Neutrophil (primary cell): ENCODE measurements at regions not wholly inside any gene's neighbourhood (a gene's known extent, or its start where the extent isn't known, plus 50 kb on each side); places are given as distances from the start of the nearest gene placed in this dataset.

ENCODE experiments used
- H3K27ac ChIP-seq: fragments of 200-600 bp; sonication (generic); 2 replicates; pipeline ENCODE4 v1.5.1; 2016; ENCODE audit warnings: mild to moderate bottlenecking, moderate library complexity
- H3K27me3 ChIP-seq: fragments of 200-600 bp; sonication (generic); 2 replicates; pipeline ENCODE4 v1.6.0; 2016; ENCODE audit warnings: mild to moderate bottlenecking
- H3K36me3 ChIP-seq: fragments of 200-600 bp; sonication (generic); 2 replicates; pipeline ENCODE4 v1.5.1; 2017
- H3K4me1 ChIP-seq, 2 experiments: fragments of 200-600 bp in 1 of 2; sonication (generic) in 1 of 2; 1 replicate in 1 of 2; 2 replicates in 1 of 2; pipeline versions ENCODE4 v1.5.1 to v1.6.1; 2013 to 2016; ENCODE audit warnings: low read depth in 1 of 2, low read length in 1 of 2, mild to moderate bottlenecking in 1 of 2, moderate library complexity in 1 of 2; ENCODE audit not compliant: control insufficient read depth in 1 of 2, insufficient read depth in 1 of 2
- H3K4me3 ChIP-seq, 2 experiments: fragments of 200-600 bp in 1 of 2; sonication (generic) in 1 of 2; 1 replicate in 1 of 2; 2 replicates in 1 of 2; pipeline ENCODE4 v1.5.1; 2013 to 2016; ENCODE audit warnings: low read depth in 1 of 2, low read length in 1 of 2, mild to moderate bottlenecking in 1 of 2, moderate library complexity in 1 of 2
- H3K9me3 ChIP-seq: fragments of 200-600 bp; sonication (generic); 2 replicates; pipeline ENCODE4 v1.5.1; 2016
- TF ChIP-seq, protein P1 (sequence below): fragments of 200-600 bp; sonication (generic); IDR thresholded peaks from 2 replicates; pipeline ENCODE4 v1.5.1; 2016; ENCODE audit warnings: antibody characterized with exemption

DNA sequence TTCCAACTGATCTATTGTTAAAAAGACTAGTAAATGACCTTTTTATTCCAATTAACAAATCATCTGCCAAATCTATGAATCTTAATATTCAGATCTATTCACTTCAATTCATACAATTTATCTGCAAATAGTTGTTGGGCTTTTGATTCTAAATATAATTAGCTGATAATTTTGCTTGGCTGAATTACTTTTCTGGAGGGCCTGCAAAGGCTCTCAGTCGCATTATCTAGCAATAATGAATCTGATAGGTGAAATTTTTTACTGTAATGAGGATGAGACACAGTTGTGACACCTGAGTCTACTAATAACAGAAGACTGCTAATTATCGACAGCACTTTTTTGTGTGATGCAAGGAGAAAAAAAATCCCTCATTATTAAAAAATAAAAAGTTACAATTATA is 565.1 kb downstream of the ZEB2 start:
- no peak overlapping the region for H3K27ac ChIP-seq
- no peak overlapping the region for H3K4me3 ChIP-seq
- no peaks in the 10 kb centered on the region for H3K9me3 ChIP-seq
- no peaks in the 10 kb centered on the region for H3K27me3 ChIP-seq
- TF ChIP-seq, protein P1, sequence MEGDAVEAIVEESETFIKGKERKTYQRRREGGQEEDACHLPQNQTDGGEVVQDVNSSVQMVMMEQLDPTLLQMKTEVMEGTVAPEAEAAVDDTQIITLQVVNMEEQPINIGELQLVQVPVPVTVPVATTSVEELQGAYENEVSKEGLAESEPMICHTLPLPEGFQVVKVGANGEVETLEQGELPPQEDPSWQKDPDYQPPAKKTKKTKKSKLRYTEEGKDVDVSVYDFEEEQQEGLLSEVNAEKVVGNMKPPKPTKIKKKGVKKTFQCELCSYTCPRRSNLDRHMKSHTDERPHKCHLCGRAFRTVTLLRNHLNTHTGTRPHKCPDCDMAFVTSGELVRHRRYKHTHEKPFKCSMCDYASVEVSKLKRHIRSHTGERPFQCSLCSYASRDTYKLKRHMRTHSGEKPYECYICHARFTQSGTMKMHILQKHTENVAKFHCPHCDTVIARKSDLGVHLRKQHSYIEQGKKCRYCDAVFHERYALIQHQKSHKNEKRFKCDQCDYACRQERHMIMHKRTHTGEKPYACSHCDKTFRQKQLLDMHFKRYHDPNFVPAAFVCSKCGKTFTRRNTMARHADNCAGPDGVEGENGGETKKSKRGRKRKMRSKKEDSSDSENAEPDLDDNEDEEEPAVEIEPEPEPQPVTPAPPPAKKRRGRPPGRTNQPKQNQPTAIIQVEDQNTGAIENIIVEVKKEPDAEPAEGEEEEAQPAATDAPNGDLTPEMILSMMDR: no peak
- peaks cover 0 to 7% of the 10 kb centered on the region in 2 experiments for H3K4me1 ChIP-seq
- H3K36me3 ChIP-seq: no peaks in the 10 kb centered on the region

DNA sequence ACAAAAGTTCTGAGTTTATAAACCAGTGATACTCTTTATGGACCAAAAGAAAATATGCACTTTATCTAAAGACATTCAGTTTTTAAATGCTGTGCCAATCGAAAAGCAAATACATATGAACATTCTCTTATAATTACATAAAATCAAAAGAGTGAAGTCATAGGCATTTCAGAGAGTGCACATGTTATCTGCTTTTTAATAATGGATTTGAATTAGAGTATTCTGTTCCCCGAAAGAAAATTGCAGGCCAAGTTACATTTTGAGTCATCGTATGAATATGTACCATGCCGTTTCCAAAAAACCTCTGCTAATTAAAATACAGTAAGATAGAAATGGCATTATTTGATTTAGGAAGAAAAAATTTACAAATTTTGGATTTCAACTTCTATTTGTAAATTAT is 565.7 kb downstream of the ZEB2 start:
- Histone ChIP-seq H3K27ac (no peak overlapping the region), H3K36me3 (no peaks in the 10 kb centered on the region), H3K9me3 (no peaks in the 10 kb centered on the region), H3K4me1 (peaks cover 0 to 7% of the 10 kb centered on the region in 2 experiments), H3K27me3 (no peaks in the 10 kb centered on the region), H3K4me3 (no peak overlapping the region)
- TF ChIP-seq, protein P1: no peak

- H3K36me3 ChIP-seq: no peaks in the 10 kb centered on the region
- no peaks in the 10 kb centered on the region for H3K27me3 ChIP-seq
- H3K27ac ChIP-seq: no peak overlapping the region
- no peak overlapping the region for H3K4me3 ChIP-seq
- TF ChIP-seq, protein P1: no peak
- no peaks in the 10 kb centered on the region for H3K9me3 ChIP-seq
- H3K4me1 ChIP-seq: peaks cover 0 to 7% of the 10 kb centered on the region in 2 experiments
These were observed 566.4 kb downstream of the ZEB2 start for GRCh38 chr2:143953451-143954030.

- Histone ChIP-seq H3K4me3 (no peak overlapping the region), H3K27me3 (no peaks in the 10 kb centered on the region), H3K27ac (no peak overlapping the region), H3K36me3 (no peaks in the 10 kb centered on the region), H3K4me1 (peaks cover 0 to 7% of the 10 kb centered on the region in 2 experiments), H3K9me3 (no peaks in the 10 kb centered on the region)
- TF ChIP-seq, protein P1: no peak
These were observed 567.4 kb downstream of the ZEB2 start for GRCh38 chr2:143952536-143952935.

DNA sequence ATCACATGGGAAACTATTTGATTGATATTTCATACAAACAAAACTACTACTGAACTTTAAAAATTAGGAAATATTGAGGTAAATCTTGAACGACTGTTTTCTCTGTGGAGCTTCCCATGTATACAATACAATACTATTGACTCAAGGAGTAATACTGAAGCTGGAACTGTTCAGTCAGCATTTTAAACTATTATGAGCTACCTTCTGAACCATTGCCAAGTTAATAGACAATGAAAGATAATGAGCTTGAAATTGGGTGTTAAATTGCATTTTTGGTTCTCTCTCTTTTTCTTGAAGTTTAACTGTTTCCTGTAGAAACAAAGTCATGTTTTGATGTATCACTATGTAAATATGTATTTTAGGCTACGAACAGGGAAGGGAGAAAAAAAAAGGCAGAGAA is 569.2 kb downstream of the ZEB2 start:
- no peak overlapping the region for H3K4me3 ChIP-seq
- H3K9me3 ChIP-seq: no peaks in the 10 kb centered on the region
- H3K27me3 ChIP-seq: no peaks in the 10 kb centered on the region
- TF ChIP-seq, protein P1: no peak
- peaks cover 0 to 7% of the 10 kb centered on the region in 2 experiments for H3K4me1 ChIP-seq
- H3K27ac ChIP-seq: no peak overlapping the region
- peaks cover 14% of the 10 kb centered on the region for H3K36me3 ChIP-seq
